Mammary epithelial cell (primary cell): ENCODE measurements at regions not wholly inside any gene's neighbourhood (a gene's known extent, or its start where the extent isn't known, plus 50 kb on each side); places are given as distances from the start of the nearest gene placed in this dataset.

Source experiments
- CTCF ChIP-seq, 2 donors: IDR thresholded peaks in 1 of 2; conservative IDR thresholded peaks in 1 of 2; 2 replicates each; pipeline ENCODE4 v1.5.1; 2011 to 2012; ENCODE audit warnings: inconsistent platforms in 2 of 2, low read length in 2 of 2, mild to moderate bottlenecking in 2 of 2, control low read depth in 1 of 2, low read depth in 1 of 2; ENCODE audit not compliant: insufficient read depth in 1 of 2; ENCODE audit errors: extremely low read depth in 1 of 2
- EZH2 ChIP-seq: IDR thresholded peaks from 2 replicates; pipeline ENCODE4 v1.6.1; 2012; ENCODE audit warnings: low read length, inconsistent platforms, borderline replicate concordance

GRCh38 chr3:26522919-26523318 is 99.7 kb upstream of the LRRC3B start:
- no peak for TF ChIP-seq CTCF (conservative IDR thresholded peaks at IDR 0.05 in 1 of 2, IDR thresholded peaks at IDR 0.05 in 1 of 2; ENCODE audit: extremely low read depth in 1 of 2, insufficient read depth in 1 of 2, low read depth in 1 of 2, low read length in 2 of 2)
- no peak for TF ChIP-seq EZH2
